SK-N-SH (cell line): ENCODE measurements at regions not wholly inside any gene's neighbourhood (a gene's known extent, or its start where the extent isn't known, plus 50 kb on each side); places are given as distances from the start of the nearest gene placed in this dataset.
A peak's percentile ranks its signal among the peaks of the same experiment; 100 is the strongest.

Experiments used
- CTCF ChIP-seq: fragments of 200-600 bp; sonication (generic); IDR thresholded peaks from 2 replicates; pipeline ENCODE4 v1.6.1; 2017; ENCODE audit warnings: antibody characterized with exemption, mild to moderate bottlenecking, moderate library complexity
- EP300 ChIP-seq, 2 experiments: IDR thresholded peaks; 2 replicates each; pipeline versions ENCODE4 v1.4.0 to v1.6.1; 2012; ENCODE audit warnings: borderline replicate concordance in 1 of 2, low read depth in 1 of 2, low read length in 1 of 2
- EZH2phosphoT487 ChIP-seq: fragments of 200-600 bp; sonication (generic); IDR thresholded peaks from 2 replicates; pipeline ENCODE4 v1.6.1; 2017; ENCODE audit warnings: low read depth, mixed run types, mild to moderate bottlenecking, antibody characterized with exemption, moderate library complexity, borderline replicate concordance
- FOSL2 ChIP-seq: IDR thresholded peaks from 2 replicates; pipeline ENCODE4 v1.4.0; 2012; ENCODE audit warnings: low read depth, mild to moderate bottlenecking, moderate library complexity, borderline replicate concordance
- JUND ChIP-seq: IDR thresholded peaks from 2 replicates; pipeline ENCODE4 v1.4.0; 2012
- MXI1 ChIP-seq: IDR thresholded peaks from 2 replicates; pipeline ENCODE4 v1.6.1; 2012; ENCODE audit warnings: mild to moderate bottlenecking, low read depth, low read length, improper control_type of control experiment
- NRF1 ChIP-seq: IDR thresholded peaks from 2 replicates; pipeline ENCODE4 v1.6.1; 2012; ENCODE audit warnings: low read depth, mild to moderate bottlenecking, low read length
- POLR2AphosphoS5 ChIP-seq: IDR thresholded peaks from 2 replicates; pipeline ENCODE4 v1.6.1; 2012; ENCODE audit warnings: low read depth, low read length
- RAD21 ChIP-seq: IDR thresholded peaks from 2 replicates; pipeline ENCODE4 v1.6.1; 2012; ENCODE audit warnings: mild to moderate bottlenecking, low read length
- RCOR1 ChIP-seq: fragments of 150-350 bp; IDR thresholded peaks from 2 replicates; pipeline ENCODE4 v1.6.1; 2017; ENCODE audit warnings: antibody characterized with exemption, low read length
- REST ChIP-seq: IDR thresholded peaks from 2 replicates; pipeline ENCODE4 v1.6.1; 2012; ENCODE audit warnings: mild to moderate bottlenecking, low read depth, low read length, moderate library complexity
- SMC3 ChIP-seq: IDR thresholded peaks from 2 replicates; pipeline ENCODE4 v1.6.1; 2012; ENCODE audit warnings: low read depth, low read length, improper control_type of control experiment
- TAF1 ChIP-seq: IDR thresholded peaks from 2 replicates; pipeline ENCODE4 v1.6.1; 2012; ENCODE audit warnings: low read depth, mild to moderate bottlenecking, low read length, moderate library complexity, borderline replicate concordance
- TF ChIP-seq, protein P1 (sequence below): IDR thresholded peaks from 2 replicates; pipeline ENCODE4; 2012

GRCh38 chr4:96305030-96305429, 465.1 kb downstream of the PDHA2 start:
- TF ChIP-seq CTCF (no peak), POLR2AphosphoS5 (no peak), TAF1 (no peak), FOSL2 (no peak), MXI1 (no peak), SMC3 (no peak), RCOR1 (0 out of 2 replicates have a peak, but pooled peaks have one; percentile 18), EZH2phosphoT487 (no peak), RAD21 (no peak), EP300 (IDR thresholded peaks at IDR 0.05; ENCODE audit: borderline replicate concordance in 1 of 2, low read depth in 1 of 2, low read length in 1 of 2) (no peak; a peak in 1 of 4 replicates), REST (no peak), NRF1 (no peak), JUND (no peak)
- TF ChIP-seq, protein P1, sequence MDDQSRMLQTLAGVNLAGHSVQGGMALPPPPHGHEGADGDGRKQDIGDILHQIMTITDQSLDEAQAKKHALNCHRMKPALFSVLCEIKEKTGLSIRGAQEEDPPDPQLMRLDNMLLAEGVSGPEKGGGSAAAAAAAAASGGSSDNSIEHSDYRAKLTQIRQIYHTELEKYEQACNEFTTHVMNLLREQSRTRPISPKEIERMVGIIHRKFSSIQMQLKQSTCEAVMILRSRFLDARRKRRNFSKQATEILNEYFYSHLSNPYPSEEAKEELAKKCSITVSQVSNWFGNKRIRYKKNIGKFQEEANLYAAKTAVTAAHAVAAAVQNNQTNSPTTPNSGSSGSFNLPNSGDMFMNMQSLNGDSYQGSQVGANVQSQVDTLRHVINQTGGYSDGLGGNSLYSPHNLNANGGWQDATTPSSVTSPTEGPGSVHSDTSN, result no peak
